Epithelial cell of proximal tubule (primary cell): ENCODE measurements at regions not wholly inside any gene's neighbourhood (a gene's known extent, or its start where the extent isn't known, plus 50 kb on each side); places are given as distances from the start of the nearest gene placed in this dataset.
"Not testable (repeated sequence)": the region's sequence is repeated elsewhere in the genome, so short reads cannot be mapped to it uniquely, and the experiment has no call there.

Source experiments
- DNase-seq: peaks from one replicate; pipeline ENCODE4 v3.0.0-alpha.2; 2011; ENCODE audit warnings: low read depth
- H3K4me3 ChIP-seq: 2 replicates; pipeline ENCODE4 v1.5.1; 2011; ENCODE audit warnings: low read depth, mild to moderate bottlenecking, low read length
- TF ChIP-seq, protein P1 (sequence below): conservative IDR thresholded peaks from 2 replicates; pipeline ENCODE4 v1.5.1; 2012; ENCODE audit warnings: low read depth, mild to moderate bottlenecking, low read length

DNA sequence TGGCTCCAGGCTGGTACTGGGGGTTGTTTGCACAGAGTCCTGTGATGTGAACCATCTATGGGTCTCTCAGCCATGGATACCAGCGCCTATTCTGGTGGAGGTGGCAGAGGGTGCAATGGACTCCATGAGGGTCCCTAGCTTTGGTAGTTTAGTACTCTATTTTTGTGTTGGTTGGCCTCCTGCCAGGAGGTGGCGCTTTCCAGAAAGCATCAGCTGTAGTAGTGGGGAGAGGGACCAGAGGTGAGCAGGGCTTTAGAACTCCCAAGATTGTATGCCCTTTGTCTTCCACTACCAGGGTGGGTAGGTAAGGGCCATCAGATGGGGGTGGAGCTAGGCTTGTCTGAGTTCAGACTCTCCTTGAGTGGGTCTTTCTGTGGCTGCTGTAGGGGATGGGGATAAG, 177.6 kb downstream of the TM2D1 start:
- DNase-seq, H3K4me3 ChIP-seq: not testable (repeated sequence)
- TF ChIP-seq, protein P1, sequence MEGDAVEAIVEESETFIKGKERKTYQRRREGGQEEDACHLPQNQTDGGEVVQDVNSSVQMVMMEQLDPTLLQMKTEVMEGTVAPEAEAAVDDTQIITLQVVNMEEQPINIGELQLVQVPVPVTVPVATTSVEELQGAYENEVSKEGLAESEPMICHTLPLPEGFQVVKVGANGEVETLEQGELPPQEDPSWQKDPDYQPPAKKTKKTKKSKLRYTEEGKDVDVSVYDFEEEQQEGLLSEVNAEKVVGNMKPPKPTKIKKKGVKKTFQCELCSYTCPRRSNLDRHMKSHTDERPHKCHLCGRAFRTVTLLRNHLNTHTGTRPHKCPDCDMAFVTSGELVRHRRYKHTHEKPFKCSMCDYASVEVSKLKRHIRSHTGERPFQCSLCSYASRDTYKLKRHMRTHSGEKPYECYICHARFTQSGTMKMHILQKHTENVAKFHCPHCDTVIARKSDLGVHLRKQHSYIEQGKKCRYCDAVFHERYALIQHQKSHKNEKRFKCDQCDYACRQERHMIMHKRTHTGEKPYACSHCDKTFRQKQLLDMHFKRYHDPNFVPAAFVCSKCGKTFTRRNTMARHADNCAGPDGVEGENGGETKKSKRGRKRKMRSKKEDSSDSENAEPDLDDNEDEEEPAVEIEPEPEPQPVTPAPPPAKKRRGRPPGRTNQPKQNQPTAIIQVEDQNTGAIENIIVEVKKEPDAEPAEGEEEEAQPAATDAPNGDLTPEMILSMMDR: peak; percentile 15

DNA sequence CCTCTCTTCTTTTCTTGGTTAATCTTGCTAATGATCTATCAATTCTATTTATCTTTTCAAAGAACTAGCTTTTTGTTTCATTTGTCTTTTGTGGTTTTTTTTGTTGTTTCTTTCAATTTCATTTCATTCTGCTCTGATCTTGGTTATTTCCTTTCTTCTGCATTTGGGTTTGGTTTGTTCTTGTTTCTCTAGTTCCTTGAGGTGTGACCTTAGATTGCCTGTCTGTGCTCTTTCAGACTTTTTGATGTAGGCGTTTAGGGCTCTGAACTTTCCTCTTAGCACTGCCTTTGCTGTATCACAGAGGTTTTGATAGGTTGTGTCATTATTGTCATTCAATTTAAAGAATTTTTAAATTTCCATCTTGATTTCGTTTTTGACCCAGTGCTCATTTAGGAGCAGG, 180.1 kb downstream of the TM2D1 start:
- not testable (repeated sequence) for H3K4me3 ChIP-seq, DNase-seq

DNA sequence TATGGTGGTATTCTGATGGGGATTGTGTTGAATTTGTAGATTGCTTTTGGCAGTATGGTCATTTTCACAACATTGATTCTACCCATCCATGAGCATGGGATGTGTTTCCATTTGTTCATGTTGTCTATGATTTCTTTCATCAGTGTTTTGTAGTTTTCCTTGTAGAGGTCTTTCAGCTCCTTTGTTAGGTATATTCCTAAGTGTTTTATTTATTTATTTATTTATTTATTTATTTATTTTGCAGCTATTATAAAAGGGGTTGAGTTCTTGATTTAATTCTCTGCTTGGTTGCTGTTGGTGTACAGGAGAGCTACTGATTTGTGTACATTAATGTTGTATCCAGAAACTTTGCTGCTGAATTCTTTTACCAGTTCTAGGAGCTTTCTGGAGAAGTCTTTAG, 181.4 kb downstream of the TM2D1 start:
- H3K4me3 ChIP-seq, DNase-seq: not testable (repeated sequence)

DNA sequence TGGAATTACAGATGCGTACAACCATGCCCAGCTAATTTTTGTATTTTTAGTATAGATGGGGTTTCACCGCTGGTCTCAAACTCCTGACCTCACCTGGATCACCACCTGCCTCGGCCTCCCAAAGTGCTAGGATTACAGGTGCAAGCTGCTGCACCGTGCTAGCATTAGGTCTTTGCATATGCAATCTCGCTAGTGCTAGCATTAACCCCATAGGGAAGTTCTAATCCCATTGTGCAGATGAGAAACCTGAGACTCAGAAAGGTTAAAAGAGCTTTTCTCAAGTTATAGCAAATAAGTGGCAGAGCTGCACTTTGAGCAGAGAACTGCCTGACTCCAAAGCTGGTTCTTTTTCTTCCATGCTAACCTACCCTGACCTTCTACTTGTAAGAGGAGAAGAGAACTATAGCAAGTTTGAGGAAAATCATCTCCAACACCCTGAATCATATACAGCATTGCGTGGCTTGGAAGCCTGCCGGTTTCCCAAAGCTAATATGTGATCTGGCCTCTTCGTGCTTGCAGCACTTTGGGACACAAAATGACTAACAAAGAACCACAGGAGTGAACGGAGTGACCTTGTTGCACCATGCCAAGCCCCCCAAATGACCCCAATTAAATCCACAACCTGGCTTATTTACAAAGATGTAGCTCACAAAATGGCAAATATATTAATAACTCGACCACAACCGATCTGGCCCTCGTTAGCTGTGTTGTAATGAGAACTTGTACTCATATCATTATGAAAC, 185.1 kb downstream of the TM2D1 start:
- DNase-seq: no peak

DNA sequence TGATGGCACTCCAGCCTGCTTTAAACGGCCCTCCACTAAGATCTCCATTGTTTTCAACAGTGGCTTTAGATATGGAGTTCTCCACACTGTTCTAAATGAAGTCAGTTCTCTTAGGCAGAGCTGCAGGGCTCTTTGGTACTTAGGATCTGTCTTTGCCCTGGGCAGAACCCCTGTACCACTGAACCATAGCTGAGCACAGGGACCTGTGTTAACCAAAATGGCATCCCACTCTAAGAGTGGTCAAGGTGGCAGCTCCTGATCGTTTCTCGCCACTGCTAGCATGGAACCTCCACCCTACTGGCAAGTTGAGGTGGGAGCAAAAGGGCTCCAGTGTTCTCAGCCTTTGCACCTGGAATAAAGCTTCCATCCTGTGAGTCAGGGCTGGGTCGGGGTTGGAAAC, 186.7 kb downstream of the TM2D1 start:
- TF ChIP-seq, protein P1: no peak
- no peak for DNase-seq
- no peak overlapping the region for H3K4me3 ChIP-seq

More for the DNA sequence above, 185.1 kb downstream of the TM2D1 start:
- no peak overlapping the region for H3K4me3 ChIP-seq
- TF ChIP-seq, protein P1: no peak

DNA sequence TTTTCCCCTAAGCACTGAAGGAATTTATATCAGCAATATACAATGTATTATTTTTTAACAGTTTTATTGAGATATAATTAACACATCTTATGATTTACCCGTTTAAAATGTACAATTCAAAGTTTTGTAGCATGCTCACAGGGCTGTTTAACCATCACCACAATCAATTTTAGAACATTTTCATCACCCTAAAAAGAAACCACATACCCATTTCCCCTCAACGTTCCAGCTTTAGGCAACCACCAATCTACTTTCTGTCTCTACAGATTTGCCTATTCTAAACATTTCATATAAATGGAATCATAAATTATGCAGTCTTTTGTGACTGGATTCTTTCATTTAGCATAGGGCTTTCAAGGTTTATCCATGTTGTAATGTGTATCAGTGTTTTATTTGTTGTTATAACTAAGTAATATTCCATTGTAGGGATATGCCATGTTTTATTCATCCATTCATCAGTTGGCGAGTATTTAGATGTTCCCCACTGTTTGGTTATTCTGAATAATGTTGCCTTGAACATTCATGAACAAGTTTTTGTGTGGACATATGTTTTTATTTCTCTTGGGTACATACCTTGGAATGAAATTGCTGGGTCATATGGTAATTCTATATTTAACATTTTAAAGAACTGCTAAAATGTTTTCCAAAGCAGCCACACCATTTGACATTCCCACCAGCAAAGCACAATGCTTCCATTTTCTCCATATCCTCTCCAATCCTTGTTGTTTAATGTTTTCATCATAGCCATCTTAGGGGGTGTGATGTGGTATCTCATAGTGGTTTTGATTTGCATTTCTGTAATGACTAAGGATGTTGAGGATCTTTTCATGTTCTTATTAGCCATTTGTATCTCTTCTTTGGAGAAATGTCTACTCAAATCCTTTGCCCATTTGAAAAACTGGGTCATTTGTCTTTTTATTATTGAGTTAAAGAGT, 188.5 kb downstream of the TM2D1 start:
- TF ChIP-seq, protein P1: no peak

DNA sequence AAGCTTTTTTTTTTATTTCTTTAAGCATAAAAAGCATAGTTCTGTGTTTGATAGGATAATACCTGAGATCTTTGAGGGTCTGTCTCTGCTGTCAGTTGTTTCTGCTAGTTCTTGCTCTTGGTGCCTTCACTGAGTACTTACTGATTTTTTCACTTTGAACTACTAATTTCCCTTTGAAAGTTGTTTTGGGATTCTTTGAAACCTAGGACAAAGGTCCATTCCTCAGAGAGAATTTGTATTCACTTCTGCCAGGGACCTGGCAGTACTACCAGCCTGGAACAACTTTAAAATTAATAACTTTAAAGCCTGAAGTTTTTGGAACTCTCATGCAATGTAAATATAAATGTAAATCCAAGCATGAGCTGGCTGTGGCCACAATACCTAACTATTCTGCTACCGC, 190.1 kb downstream of the TM2D1 start:
- no peak for DNase-seq
- TF ChIP-seq, protein P1: no peak
- H3K4me3 ChIP-seq: no peak overlapping the region

More for the DNA sequence above, 188.5 kb downstream of the TM2D1 start:
- H3K4me3 ChIP-seq: no peak overlapping the region
- DNase-seq: no peak
